ENCODE measurements at regions not wholly inside any gene's neighbourhood (a gene's known extent, or its start where the extent isn't known, plus 50 kb on each side); places are given as distances from the start of the nearest gene placed in this dataset.

DNA sequence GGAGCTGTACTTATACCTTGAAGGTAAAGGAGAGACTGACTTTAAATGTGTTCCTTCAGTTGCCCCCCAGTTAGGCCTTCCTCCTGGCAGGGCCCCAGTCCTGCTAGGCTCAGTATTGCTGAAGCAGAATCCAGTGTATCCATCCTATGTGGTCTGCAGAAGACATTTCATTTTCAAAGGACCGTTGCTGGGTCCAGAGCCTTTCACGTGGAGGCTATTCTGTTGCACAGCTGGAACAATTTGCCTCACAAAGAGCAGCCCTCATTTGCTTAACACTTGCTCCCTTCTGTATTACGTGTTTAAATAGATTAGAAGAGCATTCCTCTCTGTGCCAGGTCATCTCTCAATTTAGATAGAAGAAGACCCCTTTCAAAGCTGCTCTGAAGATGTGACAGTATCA lies 78.9 kb upstream of the CFAP20DC start:
- DNase-seq = no peak

DNA sequence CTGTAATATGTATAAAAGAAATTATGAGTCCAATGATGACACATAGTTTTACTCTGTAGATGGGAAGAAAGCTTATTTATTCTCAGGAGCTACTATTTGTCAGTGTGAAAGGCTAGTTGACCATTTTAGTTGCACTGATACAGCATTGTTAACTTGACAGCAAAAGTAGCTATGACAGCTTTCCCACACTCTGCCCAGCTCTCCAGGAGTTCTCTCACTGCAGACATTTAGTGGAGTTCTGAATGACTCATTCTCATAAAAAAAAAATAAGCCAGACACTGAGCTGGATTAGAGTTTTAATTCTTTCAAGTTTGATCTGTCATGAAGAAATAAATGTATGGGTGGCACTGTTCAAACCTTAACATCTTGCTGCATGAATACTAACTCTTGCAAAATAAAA lies 77.2 kb upstream of the CFAP20DC start:
- DNase-seq = no peak

DNA sequence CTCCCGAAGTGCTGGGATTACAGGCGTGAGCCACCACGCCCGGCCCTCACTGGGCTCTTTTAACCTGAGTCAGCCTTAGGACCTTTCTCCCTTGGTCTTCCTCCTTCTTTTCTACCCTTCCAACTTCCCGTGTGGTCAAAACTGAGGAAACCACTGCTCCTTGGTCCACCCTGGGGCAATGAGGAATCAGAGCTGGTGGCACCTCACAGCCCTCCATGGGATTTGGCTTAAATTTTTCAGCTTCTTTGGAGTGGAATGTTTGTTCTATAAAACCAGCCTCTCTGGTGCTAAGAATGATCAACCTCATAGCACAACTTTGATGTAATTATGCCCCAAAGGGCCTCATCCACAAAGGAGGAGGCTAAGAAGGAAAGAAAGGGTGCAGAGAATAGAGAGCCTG lies 76.6 kb upstream of the CFAP20DC start:
- DNase-seq = no peak

DNA sequence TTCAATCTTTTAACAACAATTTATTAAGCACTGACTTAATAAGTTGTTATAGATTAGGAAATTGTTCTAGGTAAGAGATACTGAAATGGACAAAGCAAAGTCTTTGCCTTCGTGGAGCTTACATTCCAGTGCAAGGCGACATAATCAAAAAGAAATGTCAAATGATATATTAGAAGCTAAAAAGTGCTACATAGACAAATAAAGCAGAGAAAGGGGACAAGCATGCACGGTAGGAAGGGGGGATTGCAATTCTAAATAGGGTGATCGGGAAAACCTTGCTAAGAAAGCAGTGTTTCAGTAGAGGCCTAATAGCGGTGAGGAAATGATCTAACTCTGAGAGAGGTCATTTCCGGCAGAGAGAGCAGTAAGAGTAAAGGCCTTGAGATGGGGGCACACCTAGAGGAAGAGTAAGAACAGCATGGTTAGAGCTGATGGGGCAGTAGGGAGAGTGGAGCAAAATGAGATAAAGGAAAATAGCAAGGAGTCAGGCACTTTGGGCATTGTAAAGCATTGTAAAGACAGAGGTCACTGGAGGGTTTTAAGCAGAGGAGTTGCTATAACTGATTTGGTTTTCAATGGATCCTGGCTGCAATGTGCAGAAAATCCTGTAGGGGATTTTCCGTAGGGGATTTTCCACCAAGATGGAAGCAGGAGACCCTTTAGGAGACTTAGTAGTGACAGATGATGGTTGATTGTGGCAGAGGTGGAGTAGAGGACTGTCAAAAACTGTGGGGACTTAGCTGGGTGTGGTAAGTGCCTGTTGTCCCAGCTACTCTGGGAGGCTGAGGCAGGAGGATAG lies 71.7 kb upstream of the CFAP20DC start:
- no peak for DNase-seq

DNA sequence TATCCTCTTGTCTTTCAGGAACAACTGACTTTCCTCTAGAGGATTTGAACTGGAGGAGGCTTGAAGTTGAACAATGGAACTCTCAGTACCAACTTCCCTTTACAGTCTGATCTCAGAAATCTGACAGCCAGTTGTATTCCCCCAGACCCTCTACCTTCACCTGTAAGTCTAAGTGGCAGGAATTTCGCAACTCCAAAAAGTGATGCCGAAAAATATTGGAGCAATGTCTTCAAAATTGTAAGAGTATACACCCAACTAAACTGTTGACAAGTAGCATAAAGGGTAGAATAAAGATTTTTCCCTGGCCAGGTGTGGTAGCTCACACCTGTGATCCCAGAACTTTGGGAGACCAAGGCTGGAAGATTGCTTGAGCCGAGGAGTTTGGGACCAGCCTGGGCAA lies 69.1 kb upstream of the CFAP20DC start:
- DNase-seq = no peak

DNA sequence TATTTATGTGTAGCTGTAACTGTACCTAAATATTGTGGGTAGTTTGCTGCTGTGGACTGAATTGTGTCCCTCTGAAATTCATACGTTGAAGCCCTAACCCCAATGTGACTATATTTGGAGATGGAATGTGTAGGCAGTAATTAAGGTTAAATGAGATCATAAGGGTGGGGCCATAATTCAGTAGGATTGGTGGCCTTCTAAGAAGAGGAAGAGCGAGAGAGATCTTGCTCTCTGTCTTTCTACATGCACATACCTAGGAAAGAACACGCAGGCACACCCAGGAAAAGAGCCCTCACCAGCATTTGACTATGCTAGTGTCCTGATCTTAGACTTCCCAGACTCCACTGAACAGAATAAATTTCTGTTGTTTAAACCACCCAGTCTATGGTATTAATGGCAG lies 67.6 kb upstream of the CFAP20DC start:
- DNase-seq = no peak

DNA sequence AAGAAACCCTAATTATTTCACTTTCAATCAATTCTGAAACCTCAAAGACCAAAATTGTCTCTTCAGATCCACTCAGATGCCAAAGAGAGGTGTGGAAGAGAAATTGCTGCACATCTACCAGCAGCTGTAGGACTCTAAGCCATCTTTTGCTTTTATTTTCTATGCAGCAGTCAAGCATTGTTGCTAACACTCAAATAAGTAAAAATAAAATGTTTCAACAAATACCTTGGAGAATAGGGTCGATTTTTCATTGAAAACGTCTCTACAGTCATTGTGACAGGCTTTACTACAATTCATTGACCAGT lies 66.4 kb upstream of the CFAP20DC start:
- no peak for DNase-seq

DNA sequence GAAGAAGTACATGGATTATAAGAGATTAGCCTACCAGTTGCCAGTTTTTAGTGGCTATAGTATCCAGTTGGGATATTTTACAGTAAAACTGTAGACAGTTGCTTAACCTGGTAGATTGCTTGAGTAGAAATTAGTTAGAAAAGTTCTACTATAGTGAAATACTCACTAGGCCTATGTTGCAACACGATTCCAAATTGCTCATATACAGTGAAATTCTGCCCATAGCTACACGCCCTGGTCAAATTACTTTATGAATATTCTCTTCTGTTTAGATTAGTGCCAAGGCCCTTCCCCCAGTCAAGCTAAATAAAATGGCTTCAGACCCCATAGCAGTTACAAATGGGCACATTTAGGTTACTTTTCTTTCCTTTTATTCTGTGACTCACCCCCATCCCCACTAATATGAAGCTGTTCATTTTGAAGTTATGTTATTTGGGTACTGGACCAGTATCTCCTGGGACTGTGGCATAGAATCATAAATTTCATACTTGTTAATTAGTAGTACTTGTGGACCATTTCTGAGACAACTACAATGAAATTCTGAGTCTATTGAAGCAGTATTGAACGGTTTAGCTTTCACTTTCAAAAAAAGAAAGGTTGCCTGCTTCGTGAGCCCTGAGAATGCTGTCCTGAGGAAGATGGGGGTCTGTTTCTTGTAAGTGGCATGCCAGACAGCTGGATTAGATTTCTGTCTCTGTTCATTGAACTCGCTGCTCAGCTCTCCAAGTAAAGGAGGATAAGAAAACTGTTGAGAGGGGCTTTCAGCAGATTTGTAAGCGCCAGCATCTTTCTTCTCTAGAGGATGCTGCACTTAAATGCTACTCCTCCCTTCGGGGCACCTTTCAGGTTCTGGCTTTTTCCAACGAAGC lies 65.8 kb upstream of the CFAP20DC start:
- DNase-seq = no peak

DNA sequence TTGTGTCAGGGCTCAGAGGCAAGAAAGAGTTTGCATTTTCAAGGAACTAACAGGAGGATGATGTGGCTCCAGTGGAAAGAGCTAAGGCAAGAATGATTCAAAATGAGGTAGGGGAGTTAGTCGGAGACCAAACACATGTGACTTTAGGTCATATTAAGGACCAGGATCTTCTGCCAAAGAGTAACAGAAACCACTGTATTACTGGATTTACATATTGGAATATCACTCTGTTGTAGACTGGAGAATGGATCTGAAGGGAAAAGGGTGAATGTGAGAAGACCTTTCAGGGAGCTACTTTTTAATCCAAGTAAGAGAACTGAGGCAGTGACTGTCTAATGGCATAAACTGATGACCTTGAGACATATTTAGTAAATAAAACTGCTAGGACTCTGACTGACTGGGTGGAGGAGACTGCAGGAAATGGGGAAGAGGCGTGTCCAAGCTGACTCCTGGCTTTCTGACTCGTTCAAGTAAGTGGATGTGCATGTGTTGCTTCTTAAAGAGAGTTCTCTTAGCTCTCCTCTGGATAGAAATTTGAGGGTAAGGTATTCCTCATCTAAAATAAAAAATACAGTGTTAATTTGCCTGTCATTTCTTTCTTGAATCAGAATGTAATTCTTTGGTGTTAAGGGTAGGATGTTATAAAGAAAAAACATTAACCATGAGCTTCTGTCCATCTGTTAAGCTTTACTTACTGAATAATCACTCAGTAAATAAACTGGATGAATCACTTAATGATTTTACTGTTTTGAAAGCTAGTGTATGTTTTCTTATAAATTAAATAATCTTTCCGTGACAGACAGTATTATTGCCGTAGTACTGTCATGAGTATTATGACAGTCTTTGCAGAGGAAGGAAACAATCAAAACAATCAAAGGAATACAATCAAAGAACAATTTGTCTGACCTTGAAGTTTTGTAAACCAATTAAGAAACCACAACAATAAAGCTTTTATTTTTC lies 58.3 kb upstream of the CFAP20DC start:
- DNase-seq = no peak

DNA sequence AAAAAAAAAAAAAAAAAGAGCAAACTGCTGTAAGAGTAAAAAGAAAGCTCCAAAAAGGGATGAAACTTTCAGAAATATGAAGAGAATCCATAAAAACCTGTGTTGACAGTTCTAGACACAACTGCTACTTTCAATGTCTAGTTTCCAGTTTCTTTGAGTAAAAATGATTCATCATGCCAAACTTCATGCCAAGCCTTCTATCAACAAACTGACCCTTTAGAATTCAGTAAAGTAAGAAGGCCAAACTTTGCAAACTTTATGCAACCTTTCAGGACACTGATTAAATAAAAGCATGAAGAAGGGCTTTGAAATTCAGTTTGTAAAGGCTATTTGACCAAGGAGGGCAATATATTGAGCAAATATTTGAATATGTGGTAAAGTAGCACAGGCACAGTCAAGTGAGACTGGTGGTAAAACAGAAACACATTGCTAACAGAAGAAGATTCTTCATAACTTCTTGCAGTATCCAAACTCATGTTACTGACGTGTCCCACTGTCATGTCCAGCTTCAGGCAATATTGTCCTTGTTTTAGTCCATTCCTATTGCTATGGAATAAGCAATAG lies 56.3 kb upstream of the CFAP20DC start:
- no peak for DNase-seq

DNA sequence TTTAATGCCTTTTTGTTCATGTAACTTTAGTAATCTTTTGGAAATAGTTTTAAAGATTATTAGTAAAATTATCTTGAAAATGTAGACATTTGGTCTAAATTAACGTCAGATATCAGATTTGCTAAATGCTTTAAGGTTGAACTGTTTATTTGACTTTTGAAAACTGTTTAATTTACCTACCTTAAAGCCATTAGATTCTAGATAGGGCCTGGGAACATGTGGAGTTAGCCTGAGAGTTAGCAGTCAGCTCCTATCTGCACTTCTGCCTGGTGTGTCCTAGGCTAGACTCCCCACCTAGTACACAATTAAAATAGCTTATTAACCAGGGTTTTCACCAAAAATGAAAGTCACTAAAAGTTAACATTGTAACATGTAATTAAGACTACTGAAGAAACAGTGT lies 53.7 kb upstream of the CFAP20DC start:
- DNase-seq = no peak

DNA sequence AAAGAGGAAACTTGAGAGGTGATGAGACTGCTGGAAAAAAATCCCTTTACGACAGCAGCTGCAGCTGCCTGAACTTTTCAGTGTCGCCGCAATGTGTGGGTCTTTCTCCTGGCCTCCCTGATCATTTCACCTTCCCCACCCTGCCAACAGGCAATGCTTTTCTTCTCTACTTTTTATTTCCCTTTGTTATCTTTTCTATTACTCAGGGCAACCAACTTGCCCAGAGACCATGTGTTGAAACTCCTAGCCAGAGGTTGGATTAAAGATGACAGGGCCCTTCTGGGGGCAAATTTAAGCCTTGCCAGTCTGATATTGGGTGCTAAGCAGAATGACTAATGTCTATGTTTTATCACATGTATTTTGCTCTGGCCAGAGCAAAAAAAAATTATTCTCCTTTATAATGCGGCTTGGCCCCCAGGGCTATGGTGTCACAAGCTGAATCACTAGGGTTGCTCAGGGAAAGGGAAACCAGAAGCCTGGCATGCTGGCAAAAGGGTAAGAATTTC lies 51.5 kb upstream of the CFAP20DC start:
- no peak for DNase-seq

All from left kidney (tissue), 1 donor.